Stimulated activated CD4-positive, alpha-beta T cell treated with anti-CD3 and anti-CD28 coated beads, Interleukin-1b, Interleukin-23, amount 100 ng/mL, for 4 hours (primary cell): ENCODE measurements at regions not wholly inside any gene's neighbourhood (a gene's known extent, or its start where the extent isn't known, plus 50 kb on each side); places are given as distances from the start of the nearest gene placed in this dataset.

ENCODE experiments used
- DNase-seq, 2 donors: peaks; one replicate each; pipeline ENCODE4 v3.0.0-alpha.2; 2020; ENCODE audit warnings: low read depth in 2 of 2

- no peak for DNase-seq
Observed at GRCh38 chr7:22962775-22963350, 51.1 kb downstream of the HYCC1 start.

GRCh38 chr7:22958742-22959141 is 55.2 kb downstream of the HYCC1 start:
- DNase-seq = no peak

- DNase-seq = no peak
Observed at GRCh38 chr7:22954251-22954650, 59.7 kb downstream of the HYCC1 start.

GRCh38 chr7:22952306-22953015 is 61.5 kb downstream of the HYCC1 start:
- DNase-seq = no peak

- no peak for DNase-seq
Observed at GRCh38 chr7:22949944-22950343, 64.0 kb downstream of the HYCC1 start.

- DNase-seq = no peak
Observed at GRCh38 chr7:22949221-22949620, 64.7 kb downstream of the HYCC1 start.

GRCh38 chr7:22948770-22949169 is 65.2 kb downstream of the HYCC1 start:
- DNase-seq = no peak

- DNase-seq = no peak
Observed at GRCh38 chr7:22945584-22945983, 68.3 kb downstream of the HYCC1 start.

- DNase-seq = no peak
Observed at GRCh38 chr7:22944510-22944909, 69.4 kb downstream of the HYCC1 start.

- DNase-seq = no peak
Observed at GRCh38 chr7:22944022-22944421, 69.9 kb downstream of the HYCC1 start.

GRCh38 chr7:22942191-22942590 is 71.7 kb downstream of the HYCC1 start:
- DNase-seq = no peak

GRCh38 chr7:22939842-22940241 is 74.1 kb downstream of the HYCC1 start:
- no peak for DNase-seq

GRCh38 chr7:22937946-22938345 is 76.0 kb downstream of the HYCC1 start:
- DNase-seq = no peak

GRCh38 chr7:22936246-22936645 is 77.7 kb downstream of the HYCC1 start:
- no peak for DNase-seq

- no peak for DNase-seq
Observed at GRCh38 chr7:22935269-22935668, 78.7 kb downstream of the HYCC1 start.

GRCh38 chr7:22934473-22935065 is 79.4 kb downstream of the HYCC1 start:
- DNase-seq = no peak

GRCh38 chr7:22934023-22934422 is 79.9 kb downstream of the HYCC1 start:
- DNase-seq = no peak

- no peak for DNase-seq
Observed at GRCh38 chr7:22932896-22933295, 81.0 kb downstream of the HYCC1 start.

- DNase-seq = no peak
Observed at GRCh38 chr7:22931011-22931410, 82.9 kb downstream of the HYCC1 start.

- DNase-seq = no peak
Observed at GRCh38 chr7:22922307-22922706, 91.6 kb downstream of the HYCC1 start.

GRCh38 chr7:22921386-22922086 is 92.4 kb downstream of the HYCC1 start:
- no peak for DNase-seq

GRCh38 chr7:22920672-22921071 is 93.3 kb downstream of the HYCC1 start:
- no peak for DNase-seq

- DNase-seq = no peak
Observed at GRCh38 chr7:22913158-22913557, 90.5 kb upstream of the TOMM7 start.
